Motor neuron (in vitro differentiated cells): ENCODE measurements at regions not wholly inside any gene's neighbourhood (a gene's known extent, or its start where the extent isn't known, plus 50 kb on each side); places are given as distances from the start of the nearest gene placed in this dataset.
A peak's percentile ranks its signal among the peaks of the same experiment; 100 is the strongest.

Experiments used
- ATAC-seq, 8 experiments: fragments of 200-7000 bp; cut with Tn5 transposase; replicated peaks in 6 of 8; 2 replicates each; pipeline ENCODE4 v1.8.0; 2021; ENCODE audit warnings: mild to moderate bottlenecking in 8 of 8, moderate library complexity in 8 of 8
- H3K27ac ChIP-seq, 2 donors: fragments of 250-450 bp; sonication (Bioruptor Pico); 2 replicates each; pipeline ENCODE4 v1.9.0; 2021; ENCODE audit warnings: antibody characterized with exemption in 2 of 2, mild to moderate bottlenecking in 2 of 2, moderate library complexity in 1 of 2
- H3K4me1 ChIP-seq, 2 donors: fragments of 250-450 bp; sonication (Bioruptor Pico); replicated peaks in 1 of 2; 2 replicates each; pipeline ENCODE4 v1.6.1; 2021; ENCODE audit warnings: antibody characterized with exemption in 2 of 2, mild to moderate bottlenecking in 2 of 2, moderate library complexity in 1 of 2
- H3K4me3 ChIP-seq, 5 donors: fragments of 250-450 bp; sonication (Bioruptor Pico); 2 replicates each; pipeline ENCODE4 v1.9.0; 2021; ENCODE audit warnings: antibody characterized with exemption in 5 of 5, mild to moderate bottlenecking in 5 of 5, moderate library complexity in 4 of 5
- WGBS, 10 experiments: fragments of 450-650 bp; shearing (Covaris generic); methylation state at CpG; one replicate each; pipeline ENCODE4 v1.0.0; 2022; 5-methylcytosine and 5-hydroxymethylcytosine counted together
- in situ Hi-C, 9 experiments: fragments of 400-800 bp; cut with MboI; loops; one replicate each; pipeline ENCODE4 v1.15.0; 2021; ENCODE audit warnings: low sequenced_read_pairs in 9 of 9, low pct_unique_long_range_greater_than_20kb in 2 of 9; ENCODE audit not compliant: unreplicated experiment in 9 of 9

DNA sequence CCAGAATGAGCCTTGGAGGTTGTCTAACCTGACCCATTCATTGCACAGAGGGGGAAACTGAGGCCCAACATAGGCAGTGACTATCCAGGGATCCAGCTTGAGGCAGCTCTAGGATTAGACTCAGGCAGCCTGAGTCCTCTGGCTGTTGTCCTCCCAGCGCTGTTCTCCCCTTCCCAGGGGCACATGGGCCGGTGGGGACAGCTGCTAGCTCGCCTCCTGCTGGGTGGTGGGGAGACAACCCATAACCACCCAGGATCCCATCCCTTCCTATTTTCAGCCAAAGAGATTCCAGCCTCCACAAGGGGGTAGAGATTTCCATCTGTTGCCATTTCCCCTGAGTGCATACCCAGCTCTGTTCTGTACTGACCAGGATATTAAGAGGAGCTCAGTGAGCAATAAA, 145.1 kb upstream of the GPR26 start:
- ATAC-seq, result no peak
- 40 to 100% (median 86%) methylated on average over 1 to 2 of the region's 3 CpGs; no CpG with 5 or more reads in 6 of the 10 experiments for WGBS, 10 experiments
- H3K27ac ChIP-seq, result no peak overlapping the region
- H3K4me1 ChIP-seq, result peaks cover 3 to 9% of the 10 kb centered on the region in 2 donors
- in situ Hi-C loops, result no loop called here
- H3K4me3 ChIP-seq, result no peak overlapping the region

DNA sequence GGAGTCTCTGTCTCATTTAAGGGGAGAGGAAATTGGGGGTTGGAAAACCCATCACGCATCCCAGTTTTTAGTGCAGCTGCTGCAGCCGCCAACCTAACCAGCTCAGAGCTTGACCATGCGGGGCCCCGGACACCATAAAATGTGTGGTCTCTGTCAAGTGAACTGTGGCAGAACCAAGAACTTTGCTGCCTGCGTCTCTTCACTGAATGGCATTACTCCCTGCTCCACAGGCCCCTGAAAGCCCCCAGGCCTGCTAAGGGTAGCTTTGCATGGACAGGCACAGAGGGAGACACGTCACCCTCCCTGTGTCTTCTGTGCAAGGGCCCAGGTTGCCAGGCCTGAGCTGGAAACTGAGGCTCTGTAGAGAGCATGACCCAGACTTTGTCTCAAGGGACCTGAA, 144.6 kb upstream of the GPR26 start:
- in situ Hi-C loops, result no loop called here
- Histone ChIP-seq H3K27ac (no peak overlapping the region), H3K4me3 (no peak overlapping the region), H3K4me1 (peaks cover 3 to 12% of the 10 kb centered on the region in 2 donors)
- no peak for ATAC-seq
- WGBS, 10 experiments, result 25 to 82% (median 56%) methylated on average over 2 to 3 of the region's 6 CpGs; no CpG with 5 or more reads in 5 of the 10 experiments

DNA sequence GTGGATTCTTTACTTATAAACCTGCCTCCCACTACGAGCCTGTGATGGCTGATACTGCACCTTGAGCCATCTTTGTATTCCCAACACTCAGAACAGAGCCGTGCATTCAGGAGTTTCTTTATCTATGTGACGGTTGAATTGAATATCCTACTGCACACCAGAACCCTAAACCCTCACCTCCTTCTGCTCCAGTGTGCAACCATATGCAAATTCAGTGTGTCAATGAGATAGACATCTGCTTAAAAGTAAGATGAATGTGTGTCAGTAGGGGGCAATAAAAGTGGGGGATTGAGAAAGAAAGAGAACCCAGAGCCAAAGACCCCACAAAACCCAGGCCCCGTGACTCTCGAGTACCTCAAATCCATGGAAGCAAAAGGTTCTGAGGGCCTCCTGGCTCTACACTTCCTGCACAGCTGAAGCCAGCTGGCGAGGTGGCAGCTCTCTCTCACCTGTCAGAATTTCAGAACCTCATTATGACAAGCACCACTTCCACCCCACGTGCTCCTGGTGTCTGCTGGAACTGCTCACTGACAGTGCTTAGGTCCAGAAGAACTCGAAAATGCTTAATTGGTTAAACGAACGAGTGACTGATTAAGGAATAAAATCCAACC, 143.3 kb upstream of the GPR26 start:
- 8 to 100% (median 78%) methylated on average over 2 to 8 of the region's 10 CpGs; no CpG with 5 or more reads in 1 of the 10 experiments for WGBS, 10 experiments
- in situ Hi-C loops, result no loop called here
- no peak overlapping the region for H3K27ac ChIP-seq
- peaks cover 0 to 4% of the 10 kb centered on the region in 2 donors for H3K4me1 ChIP-seq
- ATAC-seq, result no peak
- no peak overlapping the region for H3K4me3 ChIP-seq

DNA sequence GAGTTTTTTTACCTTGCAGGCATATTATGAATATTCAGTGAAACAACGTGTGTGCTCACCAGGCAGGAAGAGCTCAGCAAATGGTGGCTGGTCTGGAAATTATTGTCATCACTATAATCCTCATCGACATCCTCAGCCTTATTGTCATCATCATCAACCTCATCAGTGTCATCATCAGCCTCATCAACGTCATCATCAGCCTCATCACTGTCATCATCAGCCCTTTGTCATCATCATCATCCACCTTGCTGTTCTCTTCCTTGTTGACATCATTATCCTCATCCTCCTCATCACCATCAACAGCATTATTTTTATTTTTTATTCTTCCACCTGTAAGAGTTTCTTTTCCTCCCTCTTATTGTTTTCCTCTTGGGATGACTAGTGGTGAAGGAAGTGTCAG, 142.3 kb upstream of the GPR26 start:
- ATAC-seq, result no peak
- in situ Hi-C loops, result no loop called here
- 0 to 90% (median 33%) methylated on average over 1 to 3 of the region's 3 CpGs; no CpG with 5 or more reads in 1 of the 10 experiments for WGBS, 10 experiments
- no peak overlapping the region for H3K4me3 ChIP-seq
- peaks cover 0 to 4% of the 10 kb centered on the region in 2 donors for H3K4me1 ChIP-seq
- H3K27ac ChIP-seq, result no peak overlapping the region

DNA sequence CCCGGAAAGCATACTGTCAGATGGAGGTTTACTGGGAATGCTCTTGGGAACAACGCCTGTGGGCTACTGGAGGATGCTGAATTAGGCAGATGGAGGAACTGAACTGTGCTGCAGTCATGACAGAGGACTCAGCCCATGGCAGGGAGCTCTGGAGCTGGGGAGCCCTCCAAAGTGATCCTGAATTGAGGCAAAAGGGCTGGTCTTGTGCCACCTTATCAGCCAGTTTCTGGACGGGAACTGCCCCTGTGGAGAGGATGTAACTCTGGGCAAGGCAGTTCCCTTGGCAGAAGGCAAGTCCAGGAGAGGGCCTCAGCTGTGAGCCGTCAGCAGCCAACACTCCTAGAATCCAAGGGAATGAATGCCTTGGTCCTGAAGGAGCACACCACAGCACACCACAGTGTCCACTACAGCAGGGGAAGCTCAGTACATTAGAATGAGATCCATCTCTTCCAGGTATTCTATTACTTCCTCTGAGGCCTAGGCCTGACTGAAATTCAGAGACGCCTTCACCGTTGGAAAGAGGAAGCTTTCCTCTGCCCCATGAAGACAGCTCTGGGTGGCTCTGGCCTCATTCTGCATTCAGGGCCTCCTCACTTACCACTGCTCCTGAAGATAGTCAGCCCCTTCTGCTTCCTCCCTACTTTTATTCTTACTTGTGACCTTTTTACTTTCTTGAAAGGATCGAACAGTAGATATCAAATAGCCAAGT, 139.6 kb upstream of the GPR26 start:
- in situ Hi-C loops, result no loop called here

DNA sequence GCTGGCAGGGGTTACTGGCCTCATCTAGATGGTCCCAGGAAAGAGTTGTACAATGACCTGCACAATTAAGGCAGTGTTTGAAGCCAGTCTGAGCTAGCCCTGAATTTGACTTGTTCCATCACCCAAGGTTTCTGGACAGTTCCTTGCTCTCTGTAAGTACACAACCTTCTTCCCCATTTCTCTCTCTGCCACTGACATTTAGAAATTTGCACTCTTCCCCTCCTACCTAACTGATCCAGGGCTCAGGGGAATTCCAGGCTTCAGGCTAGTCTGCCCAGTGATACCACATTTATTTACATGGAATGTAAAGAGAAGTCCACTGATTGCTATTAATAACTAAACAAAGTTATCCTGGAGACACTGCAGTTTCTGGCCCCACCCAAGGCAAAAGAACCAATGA, 139.0 kb upstream of the GPR26 start:
- Histone ChIP-seq H3K27ac (no peak overlapping the region), H3K4me1 (peaks cover 0 to 4% of the 10 kb centered on the region in 2 donors), H3K4me3 (no peak overlapping the region)
- in situ Hi-C loops, result no loop called here
- ATAC-seq, result peak in 3 of 8 experiments; percentile 72 to 90 (median 89)

More for the DNA sequence above, 139.6 kb upstream of the GPR26 start:
- Histone ChIP-seq H3K4me3 (no peak overlapping the region), H3K27ac (no peak overlapping the region), H3K4me1 (peaks cover 0 to 4% of the 10 kb centered on the region in 2 donors)
- WGBS, 10 experiments, result 38 to 95% (median 71%) methylated on average over 1 to 7 of the region's 7 CpGs; no CpG with 5 or more reads in 1 of the 10 experiments
- ATAC-seq, result no peak

DNA sequence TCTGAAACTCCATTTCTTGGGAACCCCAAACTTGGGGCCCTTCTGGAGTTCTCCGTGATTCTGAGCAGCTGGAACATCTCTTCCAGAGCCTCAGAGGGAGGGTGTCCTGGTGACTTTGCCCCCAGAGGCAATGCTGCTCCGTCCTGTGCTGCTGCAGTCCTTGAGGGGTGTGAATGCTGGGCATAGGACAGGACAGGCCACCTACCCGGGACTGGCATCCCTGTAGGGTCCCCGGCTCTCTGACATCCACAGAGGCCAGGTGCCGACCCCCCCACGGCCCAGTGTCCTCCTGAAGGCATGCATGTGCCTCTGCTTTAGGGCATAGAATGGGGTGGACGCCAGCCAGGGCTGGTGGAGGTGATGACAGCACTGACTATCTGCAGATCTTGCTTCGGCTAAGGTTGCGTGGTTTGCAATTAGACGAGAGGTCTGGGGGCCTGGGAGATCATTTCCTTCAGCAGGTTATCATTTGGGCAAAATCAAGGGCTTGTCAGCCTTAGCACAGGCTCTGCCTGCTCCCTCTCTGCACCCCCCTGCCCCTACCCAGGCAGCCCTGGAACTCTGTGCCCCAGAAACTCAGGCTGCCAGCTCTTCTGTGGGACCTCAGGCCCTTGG, 136.9 kb upstream of the GPR26 start:
- Histone ChIP-seq H3K27ac (no peak overlapping the region), H3K4me3 (no peak overlapping the region), H3K4me1 (peaks cover 0 to 4% of the 10 kb centered on the region in 2 donors)
- no peak for ATAC-seq
- 41 to 100% (median 60%) methylated on average over 1 to 3 of the region's 10 CpGs; no CpG with 5 or more reads in 5 of the 10 experiments for WGBS, 10 experiments
- in situ Hi-C loops, result no loop called here

DNA sequence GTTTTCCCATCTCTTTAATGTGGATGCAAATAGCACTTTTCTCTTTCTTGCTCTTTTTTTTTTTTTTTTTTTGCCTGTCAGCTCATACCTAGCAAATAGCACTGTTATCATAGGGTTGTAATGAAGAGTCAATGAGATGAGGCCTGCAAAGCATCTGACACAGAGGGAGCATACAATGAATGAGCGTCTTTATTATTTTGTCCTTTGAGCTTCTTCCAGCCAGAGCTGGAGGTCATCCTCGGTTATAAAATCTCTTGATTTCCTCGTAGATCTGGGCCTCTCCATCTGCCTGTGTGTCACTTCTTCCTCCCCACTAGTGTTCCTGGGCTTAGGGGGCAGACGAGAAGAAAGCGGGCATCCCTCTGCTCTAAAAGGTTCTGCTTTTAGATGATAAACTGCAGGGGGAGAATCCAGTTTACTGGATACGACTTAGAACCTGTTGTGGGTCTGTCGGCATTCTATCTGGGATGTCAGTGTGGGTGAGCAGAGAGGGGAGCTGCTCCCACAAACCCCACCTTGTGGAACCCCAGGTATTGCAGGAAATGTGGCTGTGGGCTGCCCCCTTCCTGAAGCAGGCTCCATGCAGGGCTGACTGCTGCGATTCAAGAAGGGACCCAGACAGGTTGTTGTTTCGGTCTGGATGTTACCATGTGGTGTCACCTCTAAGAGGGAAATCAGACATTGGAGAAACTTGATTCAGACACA, 135.8 kb upstream of the GPR26 start:
- WGBS, 10 experiments, result 19 to 100% (median 68%) methylated on average over 1 to 9 of the region's 9 CpGs; no CpG with 5 or more reads in 1 of the 10 experiments
- Histone ChIP-seq H3K4me1 (peaks cover 0 to 4% of the 10 kb centered on the region in 2 donors), H3K4me3 (no peak overlapping the region), H3K27ac (no peak overlapping the region)
- no peak for ATAC-seq
- in situ Hi-C loops, result no loop called here

DNA sequence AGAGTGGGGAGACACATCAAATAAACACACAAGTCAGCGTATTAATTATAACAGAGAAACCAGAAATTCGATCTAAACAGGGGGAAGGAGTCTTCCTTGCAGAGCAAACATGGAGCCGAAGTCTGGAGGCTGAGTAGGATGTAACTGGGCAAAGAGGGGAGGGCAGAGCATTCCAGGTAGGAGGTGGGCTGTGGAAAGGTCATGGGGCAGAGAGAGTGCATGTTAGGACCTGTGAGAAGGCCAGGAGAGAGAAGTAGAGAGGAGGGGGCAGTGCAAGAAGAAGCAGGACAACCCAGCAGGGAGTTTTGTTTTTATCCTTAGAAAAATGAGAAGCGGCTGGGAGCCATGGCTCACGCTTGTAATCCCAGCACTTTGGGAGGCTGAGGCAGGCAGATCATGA, 130.8 kb upstream of the GPR26 start:
- in situ Hi-C loops, result no loop called here
- Histone ChIP-seq H3K4me1 (no peaks in the 10 kb centered on the region), H3K27ac (no peak overlapping the region), H3K4me3 (no peak overlapping the region)
- ATAC-seq, result no peak
- 12 to 90% (median 71%) methylated on average over 2 to 5 of the region's 5 CpGs; no CpG with 5 or more reads in 2 of the 10 experiments for WGBS, 10 experiments

DNA sequence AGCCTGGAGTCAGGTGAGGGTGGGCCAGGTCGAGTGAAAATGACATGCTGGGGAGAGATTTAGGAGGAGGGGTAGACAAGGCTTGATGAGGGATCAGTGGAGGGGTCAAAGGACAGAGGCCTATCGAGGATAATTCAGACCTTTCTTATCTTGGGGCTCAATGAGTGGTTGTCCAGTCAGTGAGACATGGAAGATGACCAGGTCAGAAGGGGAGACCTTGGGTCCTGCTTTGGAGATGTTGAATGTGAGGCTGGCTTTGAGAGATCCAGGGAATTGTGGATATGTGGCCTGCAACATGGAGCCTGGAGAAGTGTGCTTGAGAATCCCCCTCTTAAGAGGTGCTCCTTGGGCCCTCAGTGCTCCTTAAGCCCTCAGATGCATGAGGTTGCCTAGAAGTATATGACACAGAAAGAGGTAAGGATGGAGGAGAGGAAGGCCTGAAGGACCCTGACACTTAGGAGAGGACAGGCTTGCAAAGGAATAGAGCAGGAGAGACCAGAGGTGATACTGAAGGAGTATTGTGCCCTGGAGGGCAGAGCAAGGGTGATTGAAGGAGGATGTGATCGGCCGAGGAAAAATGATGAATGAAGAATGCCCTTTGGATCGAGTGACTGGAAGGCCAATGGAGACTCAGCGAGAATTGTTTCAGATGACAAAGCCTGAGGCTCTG, 129.8 kb upstream of the GPR26 start:
- no peak overlapping the region for H3K4me3 ChIP-seq
- in situ Hi-C loops, result no loop called here
- WGBS, 10 experiments, result 14 to 96% (median 62%) methylated on average over 1 to 6 of the region's 6 CpGs; no CpG with 5 or more reads in 2 of the 10 experiments

DNA sequence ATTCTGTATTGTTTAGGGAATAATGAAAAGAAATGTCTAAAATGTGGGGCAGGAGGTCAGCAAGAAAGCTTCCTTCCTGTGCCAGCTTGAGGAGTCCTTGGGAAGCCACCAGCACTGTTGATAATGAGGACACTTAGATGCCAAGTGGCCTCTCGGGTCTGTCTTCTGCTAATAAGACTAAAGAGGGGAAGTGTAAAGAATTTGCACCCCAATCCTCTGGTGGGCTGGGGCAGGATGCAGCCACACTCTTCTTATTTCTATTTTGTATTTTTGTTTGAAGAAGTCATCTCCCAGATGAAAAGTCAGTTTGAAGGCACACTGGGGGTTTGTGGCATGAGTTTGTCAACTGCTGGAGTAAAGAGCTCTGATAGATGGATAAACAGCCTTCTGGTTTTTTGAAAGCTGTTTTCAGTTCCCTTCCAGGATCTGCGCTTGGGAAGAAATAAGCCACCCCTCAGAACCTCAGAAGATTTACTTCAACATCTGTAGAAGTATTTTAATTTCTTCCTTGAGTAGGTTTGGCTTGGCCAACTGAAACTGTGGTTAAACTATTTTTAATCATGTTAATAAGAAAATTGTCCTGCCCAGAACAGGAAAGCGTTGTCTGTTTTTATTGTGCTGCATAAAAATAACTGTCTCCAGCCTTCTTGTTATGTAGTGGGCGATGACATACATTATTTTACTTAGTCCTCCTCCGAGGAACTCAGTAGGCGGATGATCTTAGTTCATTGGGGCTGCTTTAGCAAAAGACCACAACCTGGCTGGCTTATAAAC, 128.8 kb upstream of the GPR26 start:
- Histone ChIP-seq H3K27ac (no peak overlapping the region), H3K4me3 (no peak overlapping the region), H3K4me1 (no peaks in the 10 kb centered on the region)
- in situ Hi-C loops, result no loop called here
- 7 to 100% (median 85%) methylated on average over 1 to 6 of the region's 6 CpGs for WGBS, 10 experiments
- peak in 2 of 8 experiments; percentile 56 to 76 for ATAC-seq

More for the DNA sequence above, 129.8 kb upstream of the GPR26 start:
- ATAC-seq, result no peak
- Histone ChIP-seq H3K27ac (no peak overlapping the region), H3K4me1 (no peaks in the 10 kb centered on the region)
